ENCODE measurements at regions not wholly inside any gene's neighbourhood (a gene's known extent, or its start where the extent isn't known, plus 50 kb on each side); places are given as distances from the start of the nearest gene placed in this dataset.

- Histone ChIP-seq H3K9ac (ENCODE audit: low read length) (no peak overlapping the region), H3K27me3 (ENCODE audit: low read length) (no peaks in the 10 kb centered on the region), H4K20me1 (ENCODE audit: insufficient read depth, low read depth, low read length) (no peaks in the 10 kb centered on the region), H3K4me2 (ENCODE audit: low read depth, low read length, poor library complexity, severe bottlenecking) (no peak overlapping the region), H3K9me2 (replicated peaks; ENCODE audit: insufficient read depth, low read length) (no peaks in the 10 kb centered on the region), H3K27ac (ENCODE audit: low read length) (no peak overlapping the region), H3K9me3 (ENCODE audit: low read length) (peaks cover 33% of the 10 kb centered on the region), H3K4me3 (ENCODE audit: low read length) (no peak overlapping the region), H2AFZ (ENCODE audit: low read length) (no peak overlapping the region), H3K36me3 (ENCODE audit: insufficient read depth, low read length) (no peaks in the 10 kb centered on the region), H3K79me2 (ENCODE audit: low read length) (no peaks in the 10 kb centered on the region), H3K4me1 (ENCODE audit: low read length) (no peaks in the 10 kb centered on the region)
- DNase-seq = no peak
Measured at GRCh38 chr14:85399186-85399585, 130.8 kb upstream of the FLRT2 start.

- H4K20me1 ChIP-seq (ENCODE audit: insufficient read depth, low read depth, low read length) = no peaks in the 10 kb centered on the region
- no peaks in the 10 kb centered on the region for H3K79me2 ChIP-seq (ENCODE audit: low read length)
- H3K9me3 ChIP-seq (ENCODE audit: low read length) = peaks cover 24% of the 10 kb centered on the region
- no peak overlapping the region for H3K27ac ChIP-seq (ENCODE audit: low read length)
- no peaks in the 10 kb centered on the region for H3K9me2 ChIP-seq (replicated peaks; ENCODE audit: insufficient read depth, low read length)
- no peak overlapping the region for H3K4me2 ChIP-seq (ENCODE audit: low read depth, low read length, poor library complexity, severe bottlenecking)
- no peak overlapping the region for H2AFZ ChIP-seq (ENCODE audit: low read length)
- no peaks in the 10 kb centered on the region for H3K36me3 ChIP-seq (ENCODE audit: insufficient read depth, low read length)
- H3K4me3 ChIP-seq (ENCODE audit: low read length) = no peak overlapping the region
- no peak for DNase-seq
- no peak overlapping the region for H3K9ac ChIP-seq (ENCODE audit: low read length)
- no peaks in the 10 kb centered on the region for H3K4me1 ChIP-seq (ENCODE audit: low read length)
- no peaks in the 10 kb centered on the region for H3K27me3 ChIP-seq (ENCODE audit: low read length)
Measured at GRCh38 chr14:85400678-85401077, 129.3 kb upstream of the FLRT2 start.

GRCh38 chr14:85401384-85401783 is 128.6 kb upstream of the FLRT2 start:
- no peak overlapping the region for H3K9ac ChIP-seq (ENCODE audit: low read length)
- no peak overlapping the region for H3K27ac ChIP-seq (ENCODE audit: low read length)
- H4K20me1 ChIP-seq (ENCODE audit: insufficient read depth, low read depth, low read length) = no peaks in the 10 kb centered on the region
- peaks cover 19% of the 10 kb centered on the region for H3K9me3 ChIP-seq (ENCODE audit: low read length)
- DNase-seq = no peak
- no peaks in the 10 kb centered on the region for H3K4me1 ChIP-seq (ENCODE audit: low read length)
- no peak overlapping the region for H3K4me2 ChIP-seq (ENCODE audit: low read depth, low read length, poor library complexity, severe bottlenecking)
- H3K27me3 ChIP-seq (ENCODE audit: low read length) = no peaks in the 10 kb centered on the region
- H3K4me3 ChIP-seq (ENCODE audit: low read length) = no peak overlapping the region
- no peaks in the 10 kb centered on the region for H3K9me2 ChIP-seq (replicated peaks; ENCODE audit: insufficient read depth, low read length)
- H2AFZ ChIP-seq (ENCODE audit: low read length) = no peak overlapping the region
- no peaks in the 10 kb centered on the region for H3K79me2 ChIP-seq (ENCODE audit: low read length)
- no peaks in the 10 kb centered on the region for H3K36me3 ChIP-seq (ENCODE audit: insufficient read depth, low read length)

GRCh38 chr14:85402569-85403162 is 127.3 kb upstream of the FLRT2 start:
- Histone ChIP-seq H4K20me1 (ENCODE audit: insufficient read depth, low read depth, low read length) (no peaks in the 10 kb centered on the region), H3K4me3 (ENCODE audit: low read length) (no peak overlapping the region), H3K9me2 (replicated peaks; ENCODE audit: insufficient read depth, low read length) (no peaks in the 10 kb centered on the region), H2AFZ (ENCODE audit: low read length) (no peak overlapping the region), H3K36me3 (ENCODE audit: insufficient read depth, low read length) (no peaks in the 10 kb centered on the region), H3K27me3 (ENCODE audit: low read length) (no peaks in the 10 kb centered on the region), H3K9me3 (ENCODE audit: low read length) (peaks cover 15% of the 10 kb centered on the region; the same call in 1 of the 2 replicates), H3K27ac (ENCODE audit: low read length) (no peak overlapping the region), H3K4me1 (ENCODE audit: low read length) (no peaks in the 10 kb centered on the region), H3K4me2 (ENCODE audit: low read depth, low read length, poor library complexity, severe bottlenecking) (no peak overlapping the region), H3K79me2 (ENCODE audit: low read length) (no peaks in the 10 kb centered on the region), H3K9ac (ENCODE audit: low read length) (no peak overlapping the region)
- DNase-seq = no peak

- Histone ChIP-seq H3K9ac (ENCODE audit: low read length) (no peak overlapping the region), H3K36me3 (ENCODE audit: insufficient read depth, low read length) (no peaks in the 10 kb centered on the region), H3K4me3 (ENCODE audit: low read length) (no peak overlapping the region), H3K79me2 (ENCODE audit: low read length) (no peaks in the 10 kb centered on the region), H3K27me3 (ENCODE audit: low read length) (no peaks in the 10 kb centered on the region), H2AFZ (ENCODE audit: low read length) (no peak overlapping the region; the same call in 1 of the 2 replicates), H3K4me2 (ENCODE audit: low read depth, low read length, poor library complexity, severe bottlenecking) (no peak overlapping the region), H3K27ac (ENCODE audit: low read length) (no peak overlapping the region), H4K20me1 (ENCODE audit: insufficient read depth, low read depth, low read length) (no peaks in the 10 kb centered on the region), H3K9me3 (ENCODE audit: low read length) (peaks cover 31% of the 10 kb centered on the region), H3K4me1 (ENCODE audit: low read length) (no peaks in the 10 kb centered on the region), H3K9me2 (replicated peaks; ENCODE audit: insufficient read depth, low read length) (no peaks in the 10 kb centered on the region)
- no peak for DNase-seq
Measured at GRCh38 chr14:85409481-85410210, 120.3 kb upstream of the FLRT2 start.

- H3K9me3 ChIP-seq (ENCODE audit: low read length) = peaks cover 38% of the 10 kb centered on the region
- no peaks in the 10 kb centered on the region for H3K9me2 ChIP-seq (replicated peaks; ENCODE audit: insufficient read depth, low read length)
- H2AFZ ChIP-seq (ENCODE audit: low read length) = no peak overlapping the region
- no peak for DNase-seq
- H3K36me3 ChIP-seq (ENCODE audit: insufficient read depth, low read length) = no peaks in the 10 kb centered on the region
- H3K27me3 ChIP-seq (ENCODE audit: low read length) = no peaks in the 10 kb centered on the region
- no peak overlapping the region for H3K4me2 ChIP-seq (ENCODE audit: low read depth, low read length, poor library complexity, severe bottlenecking)
- H3K9ac ChIP-seq (ENCODE audit: low read length) = no peak overlapping the region
- H3K79me2 ChIP-seq (ENCODE audit: low read length) = no peaks in the 10 kb centered on the region
- H3K4me3 ChIP-seq (ENCODE audit: low read length) = no peak overlapping the region
- no peak overlapping the region for H3K27ac ChIP-seq (ENCODE audit: low read length)
- H3K4me1 ChIP-seq (ENCODE audit: low read length) = no peaks in the 10 kb centered on the region
- H4K20me1 ChIP-seq (ENCODE audit: insufficient read depth, low read depth, low read length) = no peaks in the 10 kb centered on the region
Measured at GRCh38 chr14:85412756-85413155, 117.2 kb upstream of the FLRT2 start.

- Histone ChIP-seq H3K4me1 (ENCODE audit: low read length) (no peaks in the 10 kb centered on the region), H3K4me2 (ENCODE audit: low read depth, low read length, poor library complexity, severe bottlenecking) (no peak overlapping the region), H2AFZ (ENCODE audit: low read length) (no peak overlapping the region), H3K79me2 (ENCODE audit: low read length) (no peaks in the 10 kb centered on the region), H3K36me3 (ENCODE audit: insufficient read depth, low read length) (no peaks in the 10 kb centered on the region), H3K9me3 (ENCODE audit: low read length) (peaks cover 34% of the 10 kb centered on the region), H3K9me2 (replicated peaks; ENCODE audit: insufficient read depth, low read length) (no peaks in the 10 kb centered on the region), H3K27ac (ENCODE audit: low read length) (no peak overlapping the region), H3K27me3 (ENCODE audit: low read length) (no peaks in the 10 kb centered on the region), H3K9ac (ENCODE audit: low read length) (no peak overlapping the region), H3K4me3 (ENCODE audit: low read length) (no peak overlapping the region), H4K20me1 (ENCODE audit: insufficient read depth, low read depth, low read length) (no peaks in the 10 kb centered on the region)
- no peak for DNase-seq
Measured at GRCh38 chr14:85413836-85414526, 116.0 kb upstream of the FLRT2 start.

- Histone ChIP-seq H3K9ac (ENCODE audit: low read length) (no peak overlapping the region), H3K4me2 (ENCODE audit: low read depth, low read length, poor library complexity, severe bottlenecking) (no peak overlapping the region)
Measured at GRCh38 chr14:85415015-85415712, 114.8 kb upstream of the FLRT2 start.

More at GRCh38 chr14:85415015-85415712, 114.8 kb upstream of the FLRT2 start:
- H3K79me2 ChIP-seq (ENCODE audit: low read length) = no peaks in the 10 kb centered on the region
- H2AFZ ChIP-seq (ENCODE audit: low read length) = no peak overlapping the region
- H3K9me3 ChIP-seq (ENCODE audit: low read length) = peaks cover 23% of the 10 kb centered on the region
- no peaks in the 10 kb centered on the region for H3K4me1 ChIP-seq (ENCODE audit: low read length)
- no peaks in the 10 kb centered on the region for H4K20me1 ChIP-seq (ENCODE audit: insufficient read depth, low read depth, low read length)
- H3K27me3 ChIP-seq (ENCODE audit: low read length) = no peaks in the 10 kb centered on the region
- H3K36me3 ChIP-seq (ENCODE audit: insufficient read depth, low read length) = no peaks in the 10 kb centered on the region
- H3K9me2 ChIP-seq (replicated peaks; ENCODE audit: insufficient read depth, low read length) = no peaks in the 10 kb centered on the region
- DNase-seq = no peak
- H3K27ac ChIP-seq (ENCODE audit: low read length) = no peak overlapping the region
- no peak overlapping the region for H3K4me3 ChIP-seq (ENCODE audit: low read length)
